Brain microvascular endothelial cell (primary cell): ENCODE measurements at regions not wholly inside any gene's neighbourhood (a gene's known extent, or its start where the extent isn't known, plus 50 kb on each side); places are given as distances from the start of the nearest gene placed in this dataset.
A peak's percentile ranks its signal among the peaks of the same experiment; 100 is the strongest.
"Not testable (repeated sequence)": the region's sequence is repeated elsewhere in the genome, so short reads cannot be mapped to it uniquely, and the experiment has no call there.

ENCODE experiments used
- DNase-seq: peaks from one replicate; pipeline ENCODE4 v3.0.0-alpha.2; 2020
- H3K27ac ChIP-seq: fragments of 250-450 bp; sonication (Bioruptor Pico); 2 replicates; pipeline ENCODE4 v1.5.1; 2020; ENCODE audit warnings: mild to moderate bottlenecking, moderate library complexity
- H3K27me3 ChIP-seq: fragments of 250-450 bp; sonication (Bioruptor Pico); replicated peaks from 2 replicates; pipeline ENCODE4 v1.5.1; 2020; ENCODE audit warnings: mild to moderate bottlenecking
- H3K36me3 ChIP-seq: fragments of 250-450 bp; sonication (Bioruptor Pico); replicated peaks from 2 replicates; pipeline ENCODE4 v1.5.1; 2020; ENCODE audit warnings: mild to moderate bottlenecking
- H3K4me3 ChIP-seq: 2 replicates; pipeline ENCODE4 v1.5.1; 2011; ENCODE audit warnings: low read depth, mild to moderate bottlenecking, control low read depth, low read length, moderate library complexity
- CTCF ChIP-seq: IDR thresholded peaks from 2 replicates; pipeline ENCODE4 v1.5.1; 2011; ENCODE audit warnings: low read depth, mild to moderate bottlenecking, moderate library complexity, low read length, control low read depth, inconsistent platforms; ENCODE audit errors: missing control alignments
- in situ Hi-C: cut with HindIII; loops from 2 replicates; pipeline ENCODE4 v1.10.0; 2017; ENCODE audit warnings: low sequenced_read_pairs, low pct_ligation_motif_present

GRCh38 chr4:23097251-23097650 lies 404.5 kb downstream of the GBA3 start:
- no peak overlapping the region for H3K4me3 ChIP-seq
- in situ Hi-C loops, result no loop called here
- peak; percentile 66 for DNase-seq
- H3K27me3 ChIP-seq, result no peaks in the 10 kb centered on the region
- H3K36me3 ChIP-seq, result no peaks in the 10 kb centered on the region
- peak overlapping the region; percentile 77 for H3K27ac ChIP-seq
- no peak for TF ChIP-seq CTCF

- no peak for TF ChIP-seq CTCF
- Histone ChIP-seq H3K4me3 (no peak overlapping the region), H3K36me3 (no peaks in the 10 kb centered on the region), H3K27ac (no peak overlapping the region), H3K27me3 (no peaks in the 10 kb centered on the region)
- in situ Hi-C loops, result no loop called here
- DNase-seq, result no peak
Observed at GRCh38 chr4:23091711-23092110, 399.0 kb downstream of the GBA3 start.

- no peak overlapping the region for H3K4me3 ChIP-seq
- in situ Hi-C loops, result no loop called here
- no peaks in the 10 kb centered on the region for H3K27me3 ChIP-seq
- H3K27ac ChIP-seq, result no peak overlapping the region
- DNase-seq, result no peak
- no peak for TF ChIP-seq CTCF
- H3K36me3 ChIP-seq, result no peaks in the 10 kb centered on the region
Observed at GRCh38 chr4:23085249-23085568, 392.5 kb downstream of the GBA3 start.

GRCh38 chr4:23084559-23085248 lies 392.0 kb downstream of the GBA3 start:
- in situ Hi-C loops, result no loop called here
- H3K36me3 ChIP-seq, result no peaks in the 10 kb centered on the region
- no peaks in the 10 kb centered on the region for H3K27me3 ChIP-seq
- peak overlapping the region; percentile 23 for H3K27ac ChIP-seq
- DNase-seq, result peak; percentile 9
- TF ChIP-seq CTCF, result peak; percentile 12
- no peak overlapping the region for H3K4me3 ChIP-seq

- TF ChIP-seq CTCF, result no peak
- DNase-seq, result no peak
- in situ Hi-C loops, result no loop called here
- Histone ChIP-seq H3K4me3 (no peak overlapping the region), H3K27ac (no peak overlapping the region), H3K36me3 (no peaks in the 10 kb centered on the region), H3K27me3 (no peaks in the 10 kb centered on the region)
Observed at GRCh38 chr4:23083391-23083790, 390.7 kb downstream of the GBA3 start.

GRCh38 chr4:23080171-23080570 lies 387.4 kb downstream of the GBA3 start:
- H3K27ac ChIP-seq, in situ Hi-C loops, H3K4me3 ChIP-seq, H3K27me3 ChIP-seq, H3K36me3 ChIP-seq, DNase-seq: not testable (repeated sequence)
